ENCODE measurements at regions not wholly inside any gene's neighbourhood (a gene's known extent, or its start where the extent isn't known, plus 50 kb on each side); places are given as distances from the start of the nearest gene placed in this dataset.

- H3K27ac ChIP-seq (ENCODE audit: low read depth, low read length): no peak overlapping the region
- H3K4me1 ChIP-seq (ENCODE audit: insufficient read depth, low read length): no peaks in the 10 kb centered on the region
- no peaks in the 10 kb centered on the region for H3K27me3 ChIP-seq (ENCODE audit: insufficient read depth, low read length, poor library complexity, severe bottlenecking)
- POLR2A ChIA-PET: no interaction called here
- H3K36me3 ChIP-seq (ENCODE audit: insufficient read depth, low read length): no peaks in the 10 kb centered on the region
- no peak overlapping the region for H3K4me3 ChIP-seq (ENCODE audit: low read length)
- H3K4me3 Mint-ChIP-seq: no peak overlapping the region
- CTCF ChIA-PET: no interaction called here
- no peak for DNase-seq
- peaks cover 5% of the 10 kb centered on the region in 2 donors for H3K27me3 Mint-ChIP-seq
- no peak overlapping the region for H3K27ac Mint-ChIP-seq
- no peaks in the 10 kb centered on the region for H3K36me3 Mint-ChIP-seq
- H3K9me3 ChIP-seq (ENCODE audit: low read length): no peaks in the 10 kb centered on the region
- H3K4me1 Mint-ChIP-seq: no peaks in the 10 kb centered on the region
- H3K9me3 Mint-ChIP-seq: no peaks in the 10 kb centered on the region
These were observed 265.9 kb downstream of the SHQ1 start for GRCh38 chr3:72582211-72582878.

DNA sequence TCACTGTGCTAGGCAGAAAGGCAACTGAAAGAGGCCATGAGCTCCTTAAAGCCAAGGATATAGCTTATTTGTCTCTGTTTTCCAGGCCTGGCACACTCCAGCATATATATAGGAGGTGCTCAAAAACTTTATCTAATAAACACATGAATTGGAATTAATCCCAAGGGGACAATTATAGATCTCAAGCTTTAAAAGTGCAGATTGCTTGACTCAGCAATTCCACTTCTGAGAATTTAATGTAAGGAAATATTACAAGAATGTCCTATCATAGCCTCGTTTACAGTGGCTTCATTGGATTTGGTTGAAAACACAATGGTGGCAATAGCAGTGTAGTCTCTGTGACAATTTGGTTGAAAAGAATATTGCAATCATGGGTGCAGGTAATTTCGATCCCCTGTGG is 267.3 kb downstream of the SHQ1 start:
- Mint-ChIP-seq H3K4me3 (no peak overlapping the region), H3K27ac (no peak overlapping the region), H3K9me3 (no peaks in the 10 kb centered on the region), H3K27me3 (peaks cover 5% of the 10 kb centered on the region in 2 donors), H3K4me1 (no peaks in the 10 kb centered on the region), H3K36me3 (no peaks in the 10 kb centered on the region)
- DNase-seq: no peak
- no peak overlapping the region for H3K27ac ChIP-seq (ENCODE audit: low read depth, low read length)
- H3K4me3 ChIP-seq (ENCODE audit: low read length): no peak overlapping the region
- H3K27me3 ChIP-seq (ENCODE audit: insufficient read depth, low read length, poor library complexity, severe bottlenecking): no peaks in the 10 kb centered on the region
- POLR2A ChIA-PET: no interaction called here
- CTCF ChIA-PET: interaction anchor here (0.7 kb wide), 1 partner anchor 417 kb away, joined by 3 read pairs; no protein-coding TSS in a partner anchor
- no peaks in the 10 kb centered on the region for H3K9me3 ChIP-seq (ENCODE audit: low read length)
- no peaks in the 10 kb centered on the region for H3K36me3 ChIP-seq (ENCODE audit: insufficient read depth, low read length)
- no peaks in the 10 kb centered on the region for H3K4me1 ChIP-seq (ENCODE audit: insufficient read depth, low read length)

GRCh38 chr3:72580246-72580756 is 267.9 kb downstream of the SHQ1 start:
- DNase-seq: no peak
- POLR2A ChIA-PET: no interaction called here
- H3K36me3 Mint-ChIP-seq: no peaks in the 10 kb centered on the region

GRCh38 chr3:72579581-72580245 is 268.5 kb downstream of the SHQ1 start:
- Histone ChIP-seq H3K27me3 (ENCODE audit: insufficient read depth, low read length, poor library complexity, severe bottlenecking) (no peaks in the 10 kb centered on the region), H3K27ac (ENCODE audit: low read depth, low read length) (no peak overlapping the region), H3K4me1 (ENCODE audit: insufficient read depth, low read length) (no peaks in the 10 kb centered on the region), H3K9me3 (ENCODE audit: low read length) (no peaks in the 10 kb centered on the region), H3K4me3 (ENCODE audit: low read length) (no peak overlapping the region), H3K36me3 (ENCODE audit: insufficient read depth, low read length) (no peaks in the 10 kb centered on the region)
- H3K4me1 Mint-ChIP-seq: no peaks in the 10 kb centered on the region
- CTCF ChIA-PET: interaction anchor here (1.0 to 1.1 kb wide), 2 partner anchors 13 to 86 kb away, joined by 3 read pairs; no protein-coding TSS in a partner anchor
- DNase-seq: no peak
- no peaks in the 10 kb centered on the region for H3K36me3 Mint-ChIP-seq
- H3K27ac Mint-ChIP-seq: peak overlapping the region in 1 of 8 donors; percentile 10
- no peaks in the 10 kb centered on the region for H3K9me3 Mint-ChIP-seq
- POLR2A ChIA-PET: no interaction called here
- H3K4me3 Mint-ChIP-seq: no peak overlapping the region
- peaks cover 5 to 7% of the 10 kb centered on the region in 2 donors for H3K27me3 Mint-ChIP-seq

More at GRCh38 chr3:72580246-72580756, 267.9 kb downstream of the SHQ1 start:
- H3K27me3 Mint-ChIP-seq: peaks cover 5% of the 10 kb centered on the region in 2 donors
- Histone ChIP-seq H3K4me3 (ENCODE audit: low read length) (no peak overlapping the region), H3K9me3 (ENCODE audit: low read length) (no peaks in the 10 kb centered on the region), H3K4me1 (ENCODE audit: insufficient read depth, low read length) (no peaks in the 10 kb centered on the region), H3K27ac (ENCODE audit: low read depth, low read length) (no peak overlapping the region), H3K36me3 (ENCODE audit: insufficient read depth, low read length) (no peaks in the 10 kb centered on the region), H3K27me3 (ENCODE audit: insufficient read depth, low read length, poor library complexity, severe bottlenecking) (no peaks in the 10 kb centered on the region)
- H3K4me3 Mint-ChIP-seq: no peak overlapping the region
- H3K4me1 Mint-ChIP-seq: no peaks in the 10 kb centered on the region
- CTCF ChIA-PET: interaction anchor here (0.7 to 1.1 kb wide), 3 partner anchors 13 to 417 kb away, joined by 3 read pairs; no protein-coding TSS in a partner anchor
- H3K27ac Mint-ChIP-seq: no peak overlapping the region
- H3K9me3 Mint-ChIP-seq: no peaks in the 10 kb centered on the region

DNA sequence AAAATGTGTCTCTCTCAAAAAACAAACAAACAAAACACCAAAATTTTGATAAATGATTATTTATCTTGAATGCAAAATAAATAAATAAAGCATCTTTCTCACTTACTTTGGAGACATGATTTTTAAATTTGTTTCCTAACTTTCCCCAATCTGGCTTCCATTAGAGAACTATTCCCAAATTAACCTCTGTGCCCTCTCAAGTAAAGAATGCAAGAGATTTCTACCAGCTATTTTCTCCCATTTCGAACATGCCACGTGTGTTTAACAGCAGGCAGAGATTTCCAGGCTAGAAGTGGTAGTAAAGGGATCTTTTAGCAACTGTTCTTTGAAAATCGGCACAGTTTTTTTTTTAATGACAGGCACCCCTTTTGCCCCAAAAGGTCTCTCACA is 269.1 kb downstream of the SHQ1 start:
- H3K4me1 Mint-ChIP-seq: no peaks in the 10 kb centered on the region
- no peak overlapping the region for H3K27ac ChIP-seq (ENCODE audit: low read depth, low read length)
- no peak overlapping the region for H3K4me3 ChIP-seq (ENCODE audit: low read length)
- H3K27me3 Mint-ChIP-seq: peaks cover 5 to 7% of the 10 kb centered on the region in 2 donors
- no peaks in the 10 kb centered on the region for H3K36me3 ChIP-seq (ENCODE audit: insufficient read depth, low read length)
- H3K27me3 ChIP-seq (ENCODE audit: insufficient read depth, low read length, poor library complexity, severe bottlenecking): no peaks in the 10 kb centered on the region
- DNase-seq: no peak
- ChIA-PET POLR2A (no interaction called here), CTCF (interaction anchor here (1.1 kb wide), 1 partner anchor 86 kb away, joined by 3 read pairs; no protein-coding TSS in a partner anchor)
- H3K27ac Mint-ChIP-seq: no peak overlapping the region
- no peak overlapping the region for H3K4me3 Mint-ChIP-seq
- no peaks in the 10 kb centered on the region for H3K36me3 Mint-ChIP-seq
- no peaks in the 10 kb centered on the region for H3K4me1 ChIP-seq (ENCODE audit: insufficient read depth, low read length)
- H3K9me3 ChIP-seq (ENCODE audit: low read length): no peaks in the 10 kb centered on the region
- H3K9me3 Mint-ChIP-seq: no peaks in the 10 kb centered on the region

DNA sequence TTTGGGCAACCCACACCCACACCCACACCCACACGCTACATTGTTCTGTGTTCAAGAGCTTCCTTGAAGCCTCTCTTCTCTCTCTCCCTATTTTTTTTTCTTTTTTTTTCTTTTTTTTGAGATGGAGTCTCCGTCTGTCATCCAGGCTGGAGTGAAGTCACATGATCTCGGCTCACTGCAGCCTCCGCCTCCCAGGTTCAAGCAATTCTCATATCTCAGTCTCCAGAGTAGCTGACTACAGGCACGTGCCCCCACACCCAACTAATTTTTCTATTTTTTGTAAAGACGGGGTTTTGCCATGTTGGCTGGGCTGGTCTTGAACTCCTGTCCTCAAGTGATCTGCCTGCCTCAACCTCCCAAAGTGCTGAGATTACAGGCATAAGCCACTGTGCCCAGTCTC is 271.1 kb downstream of the SHQ1 start:
- CTCF ChIA-PET: no interaction called here

GRCh38 chr3:72576563-72576962 is 271.7 kb downstream of the SHQ1 start:
- Mint-ChIP-seq H3K4me3 (no peak overlapping the region), H3K27ac (no peak overlapping the region), H3K4me1 (no peaks in the 10 kb centered on the region), H3K27me3 (peaks cover 0 to 7% of the 10 kb centered on the region in 2 donors), H3K9me3 (no peaks in the 10 kb centered on the region), H3K36me3 (no peaks in the 10 kb centered on the region)
- Histone ChIP-seq H3K36me3 (ENCODE audit: insufficient read depth, low read length) (no peaks in the 10 kb centered on the region), H3K4me3 (ENCODE audit: low read length) (no peak overlapping the region), H3K4me1 (ENCODE audit: insufficient read depth, low read length) (no peaks in the 10 kb centered on the region), H3K27me3 (ENCODE audit: insufficient read depth, low read length, poor library complexity, severe bottlenecking) (no peaks in the 10 kb centered on the region), H3K9me3 (ENCODE audit: low read length) (no peaks in the 10 kb centered on the region), H3K27ac (ENCODE audit: low read depth, low read length) (no peak overlapping the region)
- ChIA-PET POLR2A (no interaction called here), CTCF (no interaction called here)
- DNase-seq: no peak

More for the DNA sequence above, 271.1 kb downstream of the SHQ1 start:
- no peaks in the 10 kb centered on the region for H3K27me3 ChIP-seq (ENCODE audit: insufficient read depth, low read length, poor library complexity, severe bottlenecking)
- H3K27ac ChIP-seq (ENCODE audit: low read depth, low read length): no peak overlapping the region
- no peaks in the 10 kb centered on the region for H3K36me3 ChIP-seq (ENCODE audit: insufficient read depth, low read length)
- no peaks in the 10 kb centered on the region for H3K36me3 Mint-ChIP-seq
- no peaks in the 10 kb centered on the region for H3K9me3 Mint-ChIP-seq
- H3K9me3 ChIP-seq (ENCODE audit: low read length): no peaks in the 10 kb centered on the region
- H3K27ac Mint-ChIP-seq: no peak overlapping the region
- peaks cover 2 to 7% of the 10 kb centered on the region in 2 donors for H3K27me3 Mint-ChIP-seq
- DNase-seq: no peak
- no peak overlapping the region for H3K4me3 Mint-ChIP-seq
- H3K4me1 Mint-ChIP-seq: no peaks in the 10 kb centered on the region
- H3K4me3 ChIP-seq (ENCODE audit: low read length): no peak overlapping the region
- POLR2A ChIA-PET: no interaction called here
- no peaks in the 10 kb centered on the region for H3K4me1 ChIP-seq (ENCODE audit: insufficient read depth, low read length)

GRCh38 chr3:72574144-72574543 is 274.1 kb downstream of the SHQ1 start:
- Mint-ChIP-seq H3K27me3 (peaks cover 3 to 4% of the 10 kb centered on the region in 2 donors), H3K36me3 (no peaks in the 10 kb centered on the region), H3K4me1 (no peaks in the 10 kb centered on the region), H3K4me3 (no peak overlapping the region), H3K27ac (no peak overlapping the region), H3K9me3 (no peaks in the 10 kb centered on the region)
- no peak for DNase-seq
- Histone ChIP-seq H3K9me3 (ENCODE audit: low read length) (no peaks in the 10 kb centered on the region), H3K36me3 (ENCODE audit: insufficient read depth, low read length) (no peaks in the 10 kb centered on the region), H3K27me3 (ENCODE audit: insufficient read depth, low read length, poor library complexity, severe bottlenecking) (no peaks in the 10 kb centered on the region), H3K4me3 (ENCODE audit: low read length) (no peak overlapping the region), H3K27ac (ENCODE audit: low read depth, low read length) (no peak overlapping the region), H3K4me1 (ENCODE audit: insufficient read depth, low read length) (no peaks in the 10 kb centered on the region)
- ChIA-PET POLR2A (no interaction called here), CTCF (no interaction called here)
